ENCODE measurements at regions not wholly inside any gene's neighbourhood (a gene's known extent, or its start where the extent isn't known, plus 50 kb on each side); places are given as distances from the start of the nearest gene placed in this dataset.
"Not testable (repeated sequence)": the region's sequence is repeated elsewhere in the genome, so short reads cannot be mapped to it uniquely, and the experiment has no call there.

DNA sequence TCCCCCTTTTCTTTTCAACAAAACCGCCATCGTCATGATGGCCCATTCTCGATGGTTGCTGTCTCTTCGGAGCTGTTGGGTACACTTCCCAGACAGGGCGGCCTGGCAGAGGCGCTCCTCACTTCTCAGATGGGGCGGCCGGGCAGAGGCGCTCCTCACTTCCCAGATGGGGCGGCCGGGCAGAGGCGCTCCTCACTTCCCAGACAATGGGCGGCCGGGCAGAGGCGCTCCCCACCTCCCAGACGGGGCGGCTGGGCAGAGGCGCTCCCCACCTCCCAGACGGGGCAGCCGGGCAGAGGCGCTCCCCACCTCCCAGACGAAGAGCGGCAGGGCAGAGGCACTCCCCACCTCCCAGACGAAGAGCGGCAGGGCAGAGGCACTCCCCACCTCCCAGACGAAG is 143.3 kb upstream of the NTRK2 start:
- TF ChIP-seq, protein P1, sequence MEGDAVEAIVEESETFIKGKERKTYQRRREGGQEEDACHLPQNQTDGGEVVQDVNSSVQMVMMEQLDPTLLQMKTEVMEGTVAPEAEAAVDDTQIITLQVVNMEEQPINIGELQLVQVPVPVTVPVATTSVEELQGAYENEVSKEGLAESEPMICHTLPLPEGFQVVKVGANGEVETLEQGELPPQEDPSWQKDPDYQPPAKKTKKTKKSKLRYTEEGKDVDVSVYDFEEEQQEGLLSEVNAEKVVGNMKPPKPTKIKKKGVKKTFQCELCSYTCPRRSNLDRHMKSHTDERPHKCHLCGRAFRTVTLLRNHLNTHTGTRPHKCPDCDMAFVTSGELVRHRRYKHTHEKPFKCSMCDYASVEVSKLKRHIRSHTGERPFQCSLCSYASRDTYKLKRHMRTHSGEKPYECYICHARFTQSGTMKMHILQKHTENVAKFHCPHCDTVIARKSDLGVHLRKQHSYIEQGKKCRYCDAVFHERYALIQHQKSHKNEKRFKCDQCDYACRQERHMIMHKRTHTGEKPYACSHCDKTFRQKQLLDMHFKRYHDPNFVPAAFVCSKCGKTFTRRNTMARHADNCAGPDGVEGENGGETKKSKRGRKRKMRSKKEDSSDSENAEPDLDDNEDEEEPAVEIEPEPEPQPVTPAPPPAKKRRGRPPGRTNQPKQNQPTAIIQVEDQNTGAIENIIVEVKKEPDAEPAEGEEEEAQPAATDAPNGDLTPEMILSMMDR (IDR thresholded peaks at IDR 0.05): not testable (repeated sequence)
- TF ChIP-seq POLR2A, POLR2AphosphoS5, EP300 (IDR thresholded peaks at IDR 0.05): not testable (repeated sequence)

Data from sigmoid colon (tissue), 4 donors.